ENCODE measurements at regions not wholly inside any gene's neighbourhood (a gene's known extent, or its start where the extent isn't known, plus 50 kb on each side); places are given as distances from the start of the nearest gene placed in this dataset.
"Not testable (repeated sequence)": the region's sequence is repeated elsewhere in the genome, so short reads cannot be mapped to it uniquely, and the experiment has no call there.

GRCh38 chr4:96389770-96390169, 549.9 kb downstream of the PDHA2 start:
- DNase-seq (ENCODE audit: extremely low read depth, low read depth) = no peak

GRCh38 chr4:96390404-96390803, 550.5 kb downstream of the PDHA2 start:
- DNase-seq (ENCODE audit: extremely low read depth, low read depth) = no peak

- DNase-seq (ENCODE audit: extremely low read depth, low read depth) = no peak
Observed at GRCh38 chr4:96395747-96396146, 555.9 kb downstream of the PDHA2 start.

GRCh38 chr4:96406742-96407141, 566.8 kb downstream of the PDHA2 start:
- no peak for DNase-seq (ENCODE audit: extremely low read depth, low read depth)

DNA sequence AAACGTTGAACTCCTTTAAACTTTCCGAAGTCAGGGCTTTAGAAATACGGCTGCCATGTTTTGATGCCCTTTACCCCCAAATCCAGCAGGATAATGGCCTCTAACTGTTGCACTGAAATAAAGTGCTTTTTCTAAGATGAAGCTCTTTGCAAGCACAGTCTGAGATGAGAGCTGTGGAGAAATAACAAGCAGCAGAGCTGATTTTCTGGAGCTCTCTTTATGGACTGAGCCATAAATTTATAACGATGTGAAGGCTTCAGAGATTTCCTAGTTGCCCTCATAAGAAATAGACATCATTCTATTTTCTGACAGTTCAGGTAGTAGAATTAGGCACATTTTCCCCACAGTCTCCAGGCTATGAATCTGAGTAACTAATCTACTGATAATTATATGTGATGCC, 567.3 kb downstream of the PDHA2 start:
- DNase-seq (ENCODE audit: extremely low read depth, low read depth) = no peak

GRCh38 chr4:96407738-96408463, 568.0 kb downstream of the PDHA2 start:
- DNase-seq (ENCODE audit: extremely low read depth, low read depth) = no peak

DNA sequence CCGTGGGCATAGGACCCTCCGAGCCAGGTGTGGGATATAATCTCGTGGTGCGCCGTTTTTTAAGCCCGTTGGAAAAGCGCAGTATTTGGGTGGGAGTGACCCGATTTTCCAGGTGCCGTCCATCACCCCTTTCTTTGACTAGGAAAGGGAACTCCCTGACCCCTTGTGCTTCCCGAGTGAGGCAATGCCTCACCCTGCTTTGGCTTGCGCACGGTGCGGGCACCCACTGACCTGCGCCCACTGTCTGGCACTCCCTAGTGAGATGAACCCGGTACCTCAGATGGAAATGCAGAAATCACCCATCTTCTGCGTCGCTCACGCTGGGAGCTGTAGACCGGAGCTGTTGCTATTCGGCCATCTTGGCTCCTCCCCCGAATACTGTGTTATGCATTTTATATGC, 575.0 kb downstream of the PDHA2 start:
- not testable (repeated sequence) for DNase-seq (ENCODE audit: extremely low read depth, low read depth)

- DNase-seq (ENCODE audit: extremely low read depth, low read depth) = no peak
Observed at GRCh38 chr4:96429657-96430056, 589.8 kb downstream of the PDHA2 start.

GRCh38 chr4:96431094-96431493, 591.2 kb downstream of the PDHA2 start:
- no peak for DNase-seq (ENCODE audit: extremely low read depth, low read depth)

DNA sequence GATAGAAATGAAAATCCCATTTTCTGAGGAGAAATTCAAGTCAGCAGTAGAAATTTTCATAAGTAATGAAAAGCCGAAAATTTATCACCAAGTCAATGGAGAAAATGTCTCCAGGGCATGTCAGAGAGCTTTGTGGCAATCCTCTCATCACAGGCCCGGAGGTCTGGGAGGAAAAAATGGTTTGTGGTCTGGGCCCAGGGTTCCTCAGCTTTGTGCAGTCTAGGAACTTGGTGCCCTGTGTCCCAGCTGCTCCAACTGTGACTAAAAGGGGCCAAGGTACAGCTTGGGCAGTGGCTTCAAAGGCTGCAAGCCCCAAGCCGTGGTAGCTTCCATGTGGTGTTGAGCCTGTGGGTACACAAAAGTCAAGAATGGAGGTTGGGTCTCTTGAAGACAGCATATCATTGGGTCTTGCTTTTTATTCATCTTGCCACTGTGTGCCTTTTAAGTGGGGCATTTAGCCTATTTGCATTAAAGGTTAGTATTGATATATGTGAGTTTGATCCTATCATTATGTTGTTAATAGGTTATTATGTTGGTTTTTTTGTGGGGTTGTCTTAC, 608.5 kb downstream of the PDHA2 start:
- DNase-seq (ENCODE audit: extremely low read depth, low read depth) = no peak

- no peak for DNase-seq (ENCODE audit: extremely low read depth, low read depth)
Observed at GRCh38 chr4:96455045-96455720, 615.3 kb downstream of the PDHA2 start.

DNA sequence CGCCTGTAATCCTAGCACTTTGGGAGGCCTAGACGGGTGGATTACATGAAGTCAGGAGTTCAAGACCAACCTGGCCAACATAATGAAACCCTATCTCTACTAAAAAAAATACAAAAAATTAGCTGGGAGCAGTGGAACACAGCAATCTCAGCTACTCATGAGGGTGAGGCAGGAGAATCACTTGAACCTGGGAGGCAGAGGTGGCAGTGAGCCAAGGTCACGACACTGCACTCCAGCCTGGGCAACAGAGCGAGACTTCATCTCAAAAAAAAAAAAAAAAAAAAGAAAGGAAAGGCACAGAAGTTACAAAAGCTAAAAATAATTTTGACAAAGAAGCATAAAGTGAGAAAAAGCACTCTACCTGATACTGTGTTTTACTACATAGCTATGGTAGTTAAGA, 618.1 kb downstream of the PDHA2 start:
- not testable (repeated sequence) for DNase-seq (ENCODE audit: extremely low read depth, low read depth)

DNA sequence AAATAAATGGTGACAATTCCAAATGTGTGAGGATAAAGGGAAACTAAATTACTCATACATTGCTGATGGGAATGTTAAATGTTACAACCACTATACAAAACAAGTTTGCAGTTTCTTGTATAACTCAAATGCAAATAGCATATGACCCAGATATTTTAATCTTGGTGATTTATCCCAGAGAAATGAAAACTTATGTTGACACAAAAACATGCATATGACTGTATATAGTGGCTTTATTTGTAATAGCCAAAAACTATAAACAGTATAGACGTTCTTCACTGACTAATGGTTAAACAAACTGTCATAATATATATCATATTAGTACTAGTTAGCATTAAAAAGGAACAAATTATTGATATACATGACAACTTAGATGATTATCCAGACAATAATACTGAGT, 619.2 kb downstream of the PDHA2 start:
- no peak for DNase-seq (ENCODE audit: extremely low read depth, low read depth)

- DNase-seq (ENCODE audit: extremely low read depth, low read depth) = no peak
Observed at GRCh38 chr4:96465834-96466233, 625.9 kb downstream of the PDHA2 start.

DNA sequence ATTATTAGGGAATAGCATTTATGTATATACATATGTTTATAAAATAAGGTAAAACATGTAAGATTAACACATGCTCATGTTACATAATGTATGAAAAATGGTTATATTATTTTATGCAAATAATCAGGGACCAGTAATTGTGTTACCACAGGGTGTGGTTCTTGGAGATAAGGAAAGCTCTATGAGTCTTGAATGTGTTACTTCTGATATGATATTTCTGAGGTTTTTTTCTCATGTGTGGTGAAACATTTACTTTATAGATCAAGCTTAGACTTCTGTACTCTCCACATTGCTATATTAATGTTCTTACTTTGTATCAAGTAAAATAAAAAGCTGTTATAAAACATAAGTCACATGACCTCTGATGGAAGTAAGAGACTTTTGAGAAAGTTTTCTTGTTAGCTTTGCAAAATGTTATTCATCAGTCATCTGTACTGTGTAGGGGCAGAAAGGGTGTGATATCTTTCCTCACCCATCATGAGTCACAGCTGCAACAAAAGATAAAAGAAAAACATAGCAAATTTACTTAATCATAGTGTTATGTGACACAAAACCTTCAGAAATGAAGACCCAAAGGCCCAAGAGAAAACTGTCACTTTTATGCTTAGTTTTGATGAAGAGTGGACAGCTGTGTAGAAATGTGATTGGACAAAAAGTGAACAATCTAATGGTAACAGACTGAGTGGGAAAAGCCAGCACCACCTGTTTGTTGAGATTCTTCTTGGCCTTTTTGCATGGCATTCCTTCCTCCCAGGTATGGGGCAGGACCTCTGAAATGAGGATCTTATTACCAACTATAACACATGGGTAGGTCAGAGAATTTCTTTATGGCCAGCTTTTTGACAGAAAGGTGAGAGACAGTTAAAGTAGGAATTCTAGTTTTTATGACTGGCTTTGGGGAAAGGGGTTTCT, 632.3 kb downstream of the PDHA2 start:
- peak; percentile 15 for DNase-seq (ENCODE audit: extremely low read depth, low read depth)

DNA sequence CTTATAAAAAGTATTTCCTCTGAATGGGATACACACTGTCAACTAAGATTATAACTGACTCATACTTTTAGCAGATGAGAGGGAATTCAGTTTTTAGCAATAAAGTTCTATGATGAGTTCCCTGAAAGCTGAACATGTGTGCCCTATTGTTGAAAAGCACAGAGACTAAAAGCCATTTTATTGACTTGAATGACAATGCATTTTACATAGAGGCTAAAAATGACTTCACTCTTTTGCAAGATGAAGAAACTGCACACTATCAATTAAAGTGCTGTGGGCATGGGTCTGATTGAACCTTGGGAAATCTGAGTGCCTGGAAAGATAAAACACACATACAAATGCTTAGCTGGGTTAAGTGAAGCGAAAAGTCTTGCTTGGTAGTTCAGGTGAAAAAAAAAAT, 633.4 kb downstream of the PDHA2 start:
- DNase-seq (ENCODE audit: extremely low read depth, low read depth) = peak; percentile 35

- DNase-seq (ENCODE audit: extremely low read depth, low read depth) = no peak
Observed at GRCh38 chr4:96483308-96484030, 643.6 kb downstream of the PDHA2 start.

- no peak for DNase-seq (ENCODE audit: extremely low read depth, low read depth)
Observed at GRCh38 chr4:96486563-96486962, 646.7 kb downstream of the PDHA2 start.

DNA sequence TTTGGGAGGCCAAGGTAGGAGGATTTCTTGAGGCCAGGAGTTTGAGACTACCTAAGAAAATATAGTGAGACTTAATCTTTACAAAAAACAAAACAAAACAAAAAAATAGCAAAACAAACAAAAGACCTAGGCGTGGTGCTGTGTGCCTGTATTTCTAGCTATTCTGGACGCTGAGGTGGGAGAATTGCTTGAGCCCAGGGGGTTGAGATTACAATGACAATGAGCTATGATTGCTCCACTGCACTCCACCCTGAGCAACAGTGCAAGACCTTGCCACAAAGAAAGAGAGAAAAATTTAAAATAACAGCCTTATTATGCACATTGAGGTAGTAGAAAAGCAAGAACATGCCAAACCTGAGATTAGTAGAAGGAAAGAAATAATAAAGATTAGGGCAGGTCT, 657.7 kb downstream of the PDHA2 start:
- no peak for DNase-seq (ENCODE audit: extremely low read depth, low read depth)

DNA sequence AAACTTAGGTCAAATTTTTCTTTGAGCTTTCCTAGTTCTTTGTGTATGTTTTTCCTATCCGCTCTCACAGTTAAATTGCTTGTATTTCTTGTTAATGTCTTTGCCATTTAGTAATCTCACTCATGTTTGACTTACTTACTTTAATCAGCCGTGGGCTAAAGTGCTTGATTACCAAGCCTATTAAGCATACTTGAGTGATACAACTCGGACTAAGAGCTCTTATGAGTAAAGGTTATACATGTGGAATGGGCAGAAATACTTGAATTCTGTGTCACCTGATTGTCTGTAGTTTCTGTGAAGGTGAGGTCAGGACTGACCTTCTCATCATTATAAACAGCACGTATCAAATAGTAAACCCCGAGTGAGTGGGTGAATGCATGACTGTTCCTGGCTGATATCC, 664.5 kb downstream of the PDHA2 start:
- no peak for DNase-seq (ENCODE audit: extremely low read depth, low read depth)
